ENCODE measurements at regions not wholly inside any gene's neighbourhood (a gene's known extent, or its start where the extent isn't known, plus 50 kb on each side); places are given as distances from the start of the nearest gene placed in this dataset.

- TF ChIP-seq TAF1 (IDR thresholded peaks at IDR 0.05; ENCODE audit: low read depth, low read length) (no peak), POLR2A (IDR thresholded peaks at IDR 0.05; ENCODE audit: low read depth, low read length) (no peak), POLR2AphosphoS5 (IDR thresholded peaks at IDR 0.05; ENCODE audit: low read depth, low read length) (no peak), POU2F2 (IDR thresholded peaks at IDR 0.05; ENCODE audit: low read depth, low read length) (no peak)
Measured at GRCh38 chr15:26049900-26050657, 187.0 kb upstream of the ATP10A start.

Measured in GM12891 (cell line).